ENCODE measurements at regions not wholly inside any gene's neighbourhood (a gene's known extent, or its start where the extent isn't known, plus 50 kb on each side); places are given as distances from the start of the nearest gene placed in this dataset.
A peak's percentile ranks its signal among the peaks of the same experiment; 100 is the strongest.

DNA sequence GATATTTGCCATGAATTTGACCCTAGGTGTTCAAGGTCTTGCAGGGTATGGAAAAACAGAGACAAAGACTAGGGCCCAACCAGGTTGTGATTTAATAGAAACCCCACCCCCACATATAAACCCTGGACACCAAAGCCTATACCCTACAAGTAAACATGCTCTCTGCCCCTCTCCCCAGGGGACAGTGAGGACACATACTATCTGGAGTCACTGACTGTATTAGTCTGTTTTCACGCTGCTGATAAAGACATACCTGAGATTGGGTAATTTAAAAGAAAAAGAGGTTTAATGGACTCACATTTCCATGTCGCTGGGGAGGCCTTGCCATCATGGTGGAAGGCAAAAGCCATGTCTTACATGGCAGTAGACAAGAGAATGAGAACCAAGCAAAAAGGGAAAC lies 88.3 kb downstream of the RAP2A start (continued):
- TF ChIP-seq, protein P1, sequence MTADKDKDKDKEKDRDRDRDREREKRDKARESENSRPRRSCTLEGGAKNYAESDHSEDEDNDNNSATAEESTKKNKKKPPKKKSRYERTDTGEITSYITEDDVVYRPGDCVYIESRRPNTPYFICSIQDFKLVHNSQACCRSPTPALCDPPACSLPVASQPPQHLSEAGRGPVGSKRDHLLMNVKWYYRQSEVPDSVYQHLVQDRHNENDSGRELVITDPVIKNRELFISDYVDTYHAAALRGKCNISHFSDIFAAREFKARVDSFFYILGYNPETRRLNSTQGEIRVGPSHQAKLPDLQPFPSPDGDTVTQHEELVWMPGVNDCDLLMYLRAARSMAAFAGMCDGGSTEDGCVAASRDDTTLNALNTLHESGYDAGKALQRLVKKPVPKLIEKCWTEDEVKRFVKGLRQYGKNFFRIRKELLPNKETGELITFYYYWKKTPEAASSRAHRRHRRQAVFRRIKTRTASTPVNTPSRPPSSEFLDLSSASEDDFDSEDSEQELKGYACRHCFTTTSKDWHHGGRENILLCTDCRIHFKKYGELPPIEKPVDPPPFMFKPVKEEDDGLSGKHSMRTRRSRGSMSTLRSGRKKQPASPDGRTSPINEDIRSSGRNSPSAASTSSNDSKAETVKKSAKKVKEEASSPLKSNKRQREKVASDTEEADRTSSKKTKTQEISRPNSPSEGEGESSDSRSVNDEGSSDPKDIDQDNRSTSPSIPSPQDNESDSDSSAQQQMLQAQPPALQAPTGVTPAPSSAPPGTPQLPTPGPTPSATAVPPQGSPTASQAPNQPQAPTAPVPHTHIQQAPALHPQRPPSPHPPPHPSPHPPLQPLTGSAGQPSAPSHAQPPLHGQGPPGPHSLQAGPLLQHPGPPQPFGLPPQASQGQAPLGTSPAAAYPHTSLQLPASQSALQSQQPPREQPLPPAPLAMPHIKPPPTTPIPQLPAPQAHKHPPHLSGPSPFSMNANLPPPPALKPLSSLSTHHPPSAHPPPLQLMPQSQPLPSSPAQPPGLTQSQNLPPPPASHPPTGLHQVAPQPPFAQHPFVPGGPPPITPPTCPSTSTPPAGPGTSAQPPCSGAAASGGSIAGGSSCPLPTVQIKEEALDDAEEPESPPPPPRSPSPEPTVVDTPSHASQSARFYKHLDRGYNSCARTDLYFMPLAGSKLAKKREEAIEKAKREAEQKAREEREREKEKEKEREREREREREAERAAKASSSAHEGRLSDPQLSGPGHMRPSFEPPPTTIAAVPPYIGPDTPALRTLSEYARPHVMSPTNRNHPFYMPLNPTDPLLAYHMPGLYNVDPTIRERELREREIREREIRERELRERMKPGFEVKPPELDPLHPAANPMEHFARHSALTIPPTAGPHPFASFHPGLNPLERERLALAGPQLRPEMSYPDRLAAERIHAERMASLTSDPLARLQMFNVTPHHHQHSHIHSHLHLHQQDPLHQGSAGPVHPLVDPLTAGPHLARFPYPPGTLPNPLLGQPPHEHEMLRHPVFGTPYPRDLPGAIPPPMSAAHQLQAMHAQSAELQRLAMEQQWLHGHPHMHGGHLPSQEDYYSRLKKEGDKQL (CRISPR knock-in tag; IDR thresholded peaks at IDR 0.05; ENCODE audit: low read depth), result no peak
- TF ChIP-seq PITX1 (CRISPR knock-in tag; IDR thresholded peaks at IDR 0.05), result peak; percentile 91
- no peak for TF ChIP-seq RORA (CRISPR knock-in tag; IDR thresholded peaks at IDR 0.05)
- TF ChIP-seq ZNF839 (CRISPR knock-in tag; IDR thresholded peaks at IDR 0.05; ENCODE audit: borderline replicate concordance), result no peak
- TF ChIP-seq CEBPB (IDR thresholded peaks at IDR 0.05; ENCODE audit: borderline replicate concordance, low read depth, low read length), result 0 out of 2 replicates have a peak, but pooled peaks have one; percentile 13
- TF ChIP-seq NR2F6 (IDR thresholded peaks at IDR 0.05), result peak; percentile 66
- TF ChIP-seq NR2F6 (CRISPR knock-in tag; IDR thresholded peaks at IDR 0.05), result peak; percentile 79
- TF ChIP-seq NFE2 (CRISPR knock-in tag; IDR thresholded peaks at IDR 0.05), result no peak
- TF ChIP-seq ZSCAN30 (CRISPR knock-in tag; IDR thresholded peaks at IDR 0.05), result no peak
- TF ChIP-seq, protein P2, sequence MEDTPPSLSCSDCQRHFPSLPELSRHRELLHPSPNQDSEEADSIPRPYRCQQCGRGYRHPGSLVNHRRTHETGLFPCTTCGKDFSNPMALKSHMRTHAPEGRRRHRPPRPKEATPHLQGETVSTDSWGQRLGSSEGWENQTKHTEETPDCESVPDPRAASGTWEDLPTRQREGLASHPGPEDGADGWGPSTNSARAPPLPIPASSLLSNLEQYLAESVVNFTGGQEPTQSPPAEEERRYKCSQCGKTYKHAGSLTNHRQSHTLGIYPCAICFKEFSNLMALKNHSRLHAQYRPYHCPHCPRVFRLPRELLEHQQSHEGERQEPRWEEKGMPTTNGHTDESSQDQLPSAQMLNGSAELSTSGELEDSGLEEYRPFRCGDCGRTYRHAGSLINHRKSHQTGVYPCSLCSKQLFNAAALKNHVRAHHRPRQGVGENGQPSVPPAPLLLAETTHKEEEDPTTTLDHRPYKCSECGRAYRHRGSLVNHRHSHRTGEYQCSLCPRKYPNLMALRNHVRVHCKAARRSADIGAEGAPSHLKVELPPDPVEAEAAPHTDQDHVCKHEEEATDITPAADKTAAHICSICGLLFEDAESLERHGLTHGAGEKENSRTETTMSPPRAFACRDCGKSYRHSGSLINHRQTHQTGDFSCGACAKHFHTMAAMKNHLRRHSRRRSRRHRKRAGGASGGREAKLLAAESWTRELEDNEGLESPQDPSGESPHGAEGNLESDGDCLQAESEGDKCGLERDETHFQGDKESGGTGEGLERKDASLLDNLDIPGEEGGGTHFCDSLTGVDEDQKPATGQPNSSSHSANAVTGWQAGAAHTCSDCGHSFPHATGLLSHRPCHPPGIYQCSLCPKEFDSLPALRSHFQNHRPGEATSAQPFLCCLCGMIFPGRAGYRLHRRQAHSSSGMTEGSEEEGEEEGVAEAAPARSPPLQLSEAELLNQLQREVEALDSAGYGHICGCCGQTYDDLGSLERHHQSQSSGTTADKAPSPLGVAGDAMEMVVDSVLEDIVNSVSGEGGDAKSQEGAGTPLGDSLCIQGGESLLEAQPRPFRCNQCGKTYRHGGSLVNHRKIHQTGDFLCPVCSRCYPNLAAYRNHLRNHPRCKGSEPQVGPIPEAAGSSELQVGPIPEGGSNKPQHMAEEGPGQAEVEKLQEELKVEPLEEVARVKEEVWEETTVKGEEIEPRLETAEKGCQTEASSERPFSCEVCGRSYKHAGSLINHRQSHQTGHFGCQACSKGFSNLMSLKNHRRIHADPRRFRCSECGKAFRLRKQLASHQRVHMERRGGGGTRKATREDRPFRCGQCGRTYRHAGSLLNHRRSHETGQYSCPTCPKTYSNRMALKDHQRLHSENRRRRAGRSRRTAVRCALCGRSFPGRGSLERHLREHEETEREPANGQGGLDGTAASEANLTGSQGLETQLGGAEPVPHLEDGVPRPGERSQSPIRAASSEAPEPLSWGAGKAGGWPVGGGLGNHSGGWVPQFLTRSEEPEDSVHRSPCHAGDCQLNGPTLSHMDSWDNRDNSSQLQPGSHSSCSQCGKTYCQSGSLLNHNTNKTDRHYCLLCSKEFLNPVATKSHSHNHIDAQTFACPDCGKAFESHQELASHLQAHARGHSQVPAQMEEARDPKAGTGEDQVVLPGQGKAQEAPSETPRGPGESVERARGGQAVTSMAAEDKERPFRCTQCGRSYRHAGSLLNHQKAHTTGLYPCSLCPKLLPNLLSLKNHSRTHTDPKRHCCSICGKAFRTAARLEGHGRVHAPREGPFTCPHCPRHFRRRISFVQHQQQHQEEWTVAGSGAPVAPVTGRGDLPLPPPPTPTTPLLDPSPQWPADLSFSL (CRISPR knock-in tag; IDR thresholded peaks at IDR 0.05), result no peak
- no peak for TF ChIP-seq ZSCAN12 (CRISPR knock-in tag; IDR thresholded peaks at IDR 0.05)
- no peak for TF ChIP-seq AKAP8 (CRISPR knock-in tag; IDR thresholded peaks at IDR 0.05)
- peak; percentile 68 for TF ChIP-seq TBX2 (CRISPR knock-in tag; IDR thresholded peaks at IDR 0.05; ENCODE audit: borderline replicate concordance)
- no peak for TF ChIP-seq NPAS2 (CRISPR knock-in tag; IDR thresholded peaks at IDR 0.05; ENCODE audit: borderline replicate concordance)
- TF ChIP-seq, protein P3, sequence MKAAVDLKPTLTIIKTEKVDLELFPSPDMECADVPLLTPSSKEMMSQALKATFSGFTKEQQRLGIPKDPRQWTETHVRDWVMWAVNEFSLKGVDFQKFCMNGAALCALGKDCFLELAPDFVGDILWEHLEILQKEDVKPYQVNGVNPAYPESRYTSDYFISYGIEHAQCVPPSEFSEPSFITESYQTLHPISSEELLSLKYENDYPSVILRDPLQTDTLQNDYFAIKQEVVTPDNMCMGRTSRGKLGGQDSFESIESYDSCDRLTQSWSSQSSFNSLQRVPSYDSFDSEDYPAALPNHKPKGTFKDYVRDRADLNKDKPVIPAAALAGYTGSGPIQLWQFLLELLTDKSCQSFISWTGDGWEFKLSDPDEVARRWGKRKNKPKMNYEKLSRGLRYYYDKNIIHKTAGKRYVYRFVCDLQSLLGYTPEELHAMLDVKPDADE (CRISPR knock-in tag; IDR thresholded peaks at IDR 0.05), result no peak
